ENCODE measurements at regions not wholly inside any gene's neighbourhood (a gene's known extent, or its start where the extent isn't known, plus 50 kb on each side); places are given as distances from the start of the nearest gene placed in this dataset.

DNA sequence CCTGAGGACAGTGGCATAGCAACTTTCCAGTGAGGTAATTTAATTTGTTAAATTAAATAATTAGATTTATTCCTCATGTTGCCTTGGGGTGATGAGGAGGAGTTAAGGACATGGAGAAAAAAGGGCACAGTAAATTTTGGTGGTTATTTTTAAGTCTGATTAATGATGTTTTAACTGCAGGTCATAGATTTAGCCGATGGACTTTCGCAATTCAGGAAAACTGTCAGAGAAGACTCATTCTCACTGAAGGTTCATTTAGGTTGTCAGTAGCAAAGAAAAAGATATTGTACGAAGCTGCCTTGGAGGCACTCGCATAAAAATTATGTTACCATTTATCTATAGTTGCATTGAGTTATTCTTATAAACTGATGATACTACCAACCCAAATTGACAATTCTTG is 164.2 kb upstream of the PITX2 start:
- H3K4me3 Mint-ChIP-seq (ENCODE audit: low read depth): no peak overlapping the region
- H3K4me1 Mint-ChIP-seq (ENCODE audit: low read depth): peaks cover 2% of the 10 kb centered on the region
- intact Hi-C loops (cut with micrococcal nuclease): no loop called here
- no peak for DNase-seq (ENCODE audit: low spot score)
- no peaks in the 10 kb centered on the region for H3K36me3 Mint-ChIP-seq (ENCODE audit: low read depth)
- H3K9me3 Mint-ChIP-seq: no peaks in the 10 kb centered on the region
- H3K27ac Mint-ChIP-seq: no peak overlapping the region
- no peaks in the 10 kb centered on the region for H3K27me3 Mint-ChIP-seq (ENCODE audit: low read depth)

DNA sequence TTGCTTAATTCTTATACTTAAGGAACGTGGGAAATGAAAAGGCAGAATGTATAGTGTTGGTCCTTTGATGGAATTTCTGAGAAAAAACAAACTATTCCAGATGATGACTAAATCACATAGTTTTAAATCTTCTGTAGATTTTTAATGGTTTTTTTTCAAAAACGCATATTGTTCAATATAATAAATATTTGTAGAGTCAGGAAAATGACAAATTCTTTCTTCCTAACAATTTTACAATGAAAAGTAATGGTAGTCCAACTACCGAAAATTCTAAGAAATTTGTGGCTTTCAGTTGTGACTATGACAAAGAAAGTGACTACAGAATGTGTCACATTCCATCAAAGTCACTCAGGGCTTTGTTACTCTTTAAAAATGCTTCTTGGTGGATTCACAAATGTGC is 164.8 kb upstream of the PITX2 start:
- no peak for DNase-seq (ENCODE audit: low spot score)
- intact Hi-C loops (cut with micrococcal nuclease): no loop called here
- Mint-ChIP-seq H3K4me3 (ENCODE audit: low read depth) (no peak overlapping the region), H3K9me3 (no peaks in the 10 kb centered on the region), H3K27ac (no peak overlapping the region), H3K27me3 (ENCODE audit: low read depth) (no peaks in the 10 kb centered on the region), H3K4me1 (ENCODE audit: low read depth) (peaks cover 2% of the 10 kb centered on the region), H3K36me3 (ENCODE audit: low read depth) (no peaks in the 10 kb centered on the region)

DNA sequence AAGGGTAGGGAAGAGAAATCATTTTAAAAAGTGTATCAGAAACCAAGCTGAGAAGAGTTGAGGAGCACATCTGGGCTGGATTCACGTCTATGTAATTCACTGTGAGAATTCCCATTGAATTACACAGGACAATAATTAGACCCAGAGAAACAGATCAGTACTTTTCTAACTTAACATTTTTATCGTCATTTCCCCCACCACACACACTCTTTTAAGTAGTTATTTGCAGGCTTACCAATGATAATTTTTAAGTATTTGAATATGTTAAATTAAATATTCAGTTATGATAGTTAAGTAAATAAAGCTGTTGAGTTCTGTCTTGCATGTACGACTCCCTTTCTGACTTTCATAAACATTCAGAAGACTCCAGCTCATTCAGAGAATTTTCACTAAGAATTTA is 165.4 kb upstream of the PITX2 start:
- intact Hi-C loops (cut with micrococcal nuclease): no loop called here
- peaks cover 2% of the 10 kb centered on the region for H3K4me1 Mint-ChIP-seq (ENCODE audit: low read depth)

DNA sequence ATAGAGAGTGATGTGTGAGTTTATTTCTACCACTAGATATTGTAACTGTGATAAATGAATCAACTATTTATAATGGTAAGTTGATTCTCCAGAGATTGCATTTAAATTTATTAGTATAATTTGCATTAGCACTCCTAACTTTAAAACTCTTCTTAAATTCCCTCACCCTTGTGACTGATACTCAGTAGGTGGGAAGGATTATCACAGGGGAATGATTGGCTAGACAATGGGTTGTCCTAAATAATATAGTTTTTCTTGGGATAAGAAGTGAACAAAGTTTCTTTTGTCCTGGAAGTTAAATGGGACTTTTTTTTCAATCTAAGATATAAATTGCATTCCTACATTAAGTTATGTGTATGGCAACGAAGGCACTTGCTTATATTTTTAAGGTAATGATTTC is 169.2 kb upstream of the PITX2 start:
- H3K36me3 Mint-ChIP-seq (ENCODE audit: low read depth): no peaks in the 10 kb centered on the region
- no peaks in the 10 kb centered on the region for H3K27me3 Mint-ChIP-seq (ENCODE audit: low read depth)
- H3K4me3 Mint-ChIP-seq (ENCODE audit: low read depth): no peak overlapping the region
- no peak overlapping the region for H3K27ac Mint-ChIP-seq
- no peaks in the 10 kb centered on the region for H3K9me3 Mint-ChIP-seq
- intact Hi-C loops (cut with micrococcal nuclease): no loop called here
- DNase-seq (ENCODE audit: low spot score): no peak
- peaks cover 2% of the 10 kb centered on the region for H3K4me1 Mint-ChIP-seq (ENCODE audit: low read depth)

More for the DNA sequence above, 165.4 kb upstream of the PITX2 start:
- H3K36me3 Mint-ChIP-seq (ENCODE audit: low read depth): no peaks in the 10 kb centered on the region
- no peak overlapping the region for H3K4me3 Mint-ChIP-seq (ENCODE audit: low read depth)
- H3K9me3 Mint-ChIP-seq: no peaks in the 10 kb centered on the region
- no peaks in the 10 kb centered on the region for H3K27me3 Mint-ChIP-seq (ENCODE audit: low read depth)
- DNase-seq (ENCODE audit: low spot score): no peak
- no peak overlapping the region for H3K27ac Mint-ChIP-seq

DNA sequence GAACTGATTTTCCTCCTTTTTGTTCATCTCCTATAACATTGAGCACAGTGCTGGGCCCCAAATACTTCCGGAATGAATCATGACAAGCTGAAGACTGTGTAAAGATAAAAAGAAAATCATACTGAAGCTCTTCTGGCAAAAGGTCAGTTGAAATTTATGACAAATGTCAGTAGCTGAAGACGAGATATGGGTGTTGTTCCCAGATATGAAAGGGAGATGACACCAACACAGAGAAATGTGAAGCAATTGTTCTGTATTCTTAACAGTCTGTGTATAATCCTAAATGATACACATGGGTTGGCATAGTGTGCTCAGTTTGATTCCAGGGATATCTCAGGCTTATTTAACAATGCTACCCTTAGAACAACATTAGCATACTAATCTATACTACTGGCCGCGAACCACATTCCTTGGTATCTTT is 170.5 kb upstream of the PITX2 start:
- Mint-ChIP-seq H3K4me1 (ENCODE audit: low read depth) (no peaks in the 10 kb centered on the region), H3K27me3 (ENCODE audit: low read depth) (no peaks in the 10 kb centered on the region), H3K9me3 (no peaks in the 10 kb centered on the region), H3K27ac (no peak overlapping the region), H3K4me3 (ENCODE audit: low read depth) (no peak overlapping the region), H3K36me3 (ENCODE audit: low read depth) (no peaks in the 10 kb centered on the region)
- intact Hi-C loops (cut with micrococcal nuclease): no loop called here
- no peak for DNase-seq (ENCODE audit: low spot score)

DNA sequence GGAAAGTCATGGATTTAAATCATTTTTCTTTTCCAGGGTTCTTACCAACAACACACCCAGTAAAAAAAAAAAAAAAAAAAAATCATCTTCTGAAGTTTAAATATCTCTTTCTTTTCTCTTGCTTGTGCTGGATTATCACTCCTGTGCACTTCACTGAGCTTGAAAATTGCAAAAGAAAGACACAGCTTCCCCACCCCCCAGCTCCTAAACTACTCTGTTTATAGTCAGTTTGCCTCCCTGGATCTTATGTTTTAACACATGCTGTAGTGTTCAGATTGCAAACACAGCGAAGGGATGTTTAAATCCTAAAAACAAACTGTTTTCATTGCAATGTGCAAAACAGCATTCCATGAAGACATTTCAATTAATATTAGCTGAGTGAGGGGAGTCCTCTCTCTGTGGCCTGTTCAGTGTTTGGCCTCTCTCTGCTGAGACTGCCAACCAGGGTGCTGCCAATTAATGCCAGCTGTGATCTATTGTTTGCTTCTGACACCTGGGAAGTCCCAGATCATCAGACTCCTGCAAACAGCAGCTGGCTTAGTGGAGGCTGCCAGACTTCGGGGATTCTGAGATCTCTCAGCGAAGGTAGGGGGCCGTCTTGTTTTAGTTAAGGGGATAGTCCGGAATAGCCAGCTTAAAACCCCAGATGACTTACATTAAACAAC is 171.1 kb upstream of the PITX2 start:
- Mint-ChIP-seq H3K27ac (no peak overlapping the region), H3K4me1 (ENCODE audit: low read depth) (no peaks in the 10 kb centered on the region), H3K4me3 (ENCODE audit: low read depth) (no peak overlapping the region), H3K9me3 (no peaks in the 10 kb centered on the region), H3K36me3 (ENCODE audit: low read depth) (no peaks in the 10 kb centered on the region), H3K27me3 (ENCODE audit: low read depth) (no peaks in the 10 kb centered on the region)
- intact Hi-C loops (cut with micrococcal nuclease): no loop called here
- DNase-seq (ENCODE audit: low spot score): no peak

DNA sequence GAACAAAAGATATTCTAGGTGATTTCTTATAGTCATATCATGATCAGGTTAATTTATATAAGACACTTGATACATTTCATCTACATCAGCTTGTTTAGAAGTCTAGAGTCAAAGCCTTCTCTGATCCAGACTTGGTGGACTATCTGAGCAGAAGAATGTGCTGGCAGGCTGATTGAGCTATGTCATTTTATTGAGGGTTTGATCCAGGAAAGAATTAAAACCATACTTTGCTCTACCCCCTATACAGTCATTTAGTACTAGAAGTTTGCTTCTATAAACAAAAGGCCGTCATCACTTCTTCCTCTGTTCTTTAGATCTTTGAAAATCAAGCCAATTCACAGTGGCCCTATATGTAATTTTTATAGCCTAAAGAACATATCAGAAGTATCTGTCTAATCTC is 173.1 kb upstream of the PITX2 start:
- Mint-ChIP-seq H3K4me1 (ENCODE audit: low read depth) (no peaks in the 10 kb centered on the region), H3K27ac (no peak overlapping the region), H3K27me3 (ENCODE audit: low read depth) (no peaks in the 10 kb centered on the region), H3K9me3 (no peaks in the 10 kb centered on the region), H3K36me3 (ENCODE audit: low read depth) (no peaks in the 10 kb centered on the region), H3K4me3 (ENCODE audit: low read depth) (no peak overlapping the region)
- intact Hi-C loops (cut with micrococcal nuclease): no loop called here
- DNase-seq (ENCODE audit: low spot score): no peak

DNA sequence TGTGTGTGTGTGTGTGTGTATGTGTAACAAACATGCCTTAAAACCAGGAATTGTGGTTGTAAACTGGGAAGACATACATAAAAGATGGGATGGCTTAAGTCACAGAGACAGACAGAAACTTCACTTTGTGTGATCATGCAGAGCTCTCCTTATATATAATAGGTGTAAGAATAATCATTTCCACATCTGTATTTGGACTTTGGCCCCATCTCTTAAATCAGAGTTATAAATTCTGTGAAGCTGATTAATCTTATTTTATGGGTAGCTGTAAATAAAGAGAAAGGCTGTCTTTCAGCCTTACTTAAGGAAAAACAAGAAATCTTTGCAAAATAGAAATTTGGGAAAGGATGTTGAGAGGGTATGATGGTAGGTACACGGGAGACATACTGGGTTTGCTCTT is 174.6 kb upstream of the PITX2 start:
- H3K4me3 Mint-ChIP-seq (ENCODE audit: low read depth): no peak overlapping the region
- no peaks in the 10 kb centered on the region for H3K9me3 Mint-ChIP-seq
- H3K36me3 Mint-ChIP-seq (ENCODE audit: low read depth): no peaks in the 10 kb centered on the region
- H3K27me3 Mint-ChIP-seq (ENCODE audit: low read depth): no peaks in the 10 kb centered on the region
- H3K27ac Mint-ChIP-seq: no peak overlapping the region
- DNase-seq (ENCODE audit: low spot score): no peak
- intact Hi-C loops (cut with micrococcal nuclease): no loop called here
- H3K4me1 Mint-ChIP-seq (ENCODE audit: low read depth): no peaks in the 10 kb centered on the region

DNA sequence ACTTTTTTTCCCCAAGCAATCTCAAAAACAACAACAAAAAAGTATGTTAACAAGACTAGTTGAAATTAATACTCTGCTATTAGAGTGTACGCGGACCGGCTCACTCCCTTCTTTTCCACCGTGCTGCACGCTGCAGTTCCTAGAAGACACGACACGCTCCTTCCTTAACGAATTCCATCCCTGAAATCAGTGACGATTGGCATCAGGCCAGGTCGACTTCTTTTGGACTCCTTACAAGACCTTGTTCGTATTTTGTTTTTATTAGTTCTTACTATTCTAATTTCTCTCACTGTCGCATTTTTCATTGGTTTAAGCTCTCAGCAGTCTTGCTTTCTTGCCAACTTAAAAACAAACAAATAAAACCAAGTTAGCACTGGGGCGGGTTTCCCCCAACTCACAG is 175.8 kb upstream of the PITX2 start:
- Mint-ChIP-seq H3K27ac (no peak overlapping the region), H3K4me3 (ENCODE audit: low read depth) (no peak overlapping the region), H3K4me1 (ENCODE audit: low read depth) (no peaks in the 10 kb centered on the region), H3K36me3 (ENCODE audit: low read depth) (no peaks in the 10 kb centered on the region), H3K27me3 (ENCODE audit: low read depth) (no peaks in the 10 kb centered on the region), H3K9me3 (no peaks in the 10 kb centered on the region)
- intact Hi-C loops (cut with micrococcal nuclease): no loop called here
- DNase-seq (ENCODE audit: low spot score): no peak

DNA sequence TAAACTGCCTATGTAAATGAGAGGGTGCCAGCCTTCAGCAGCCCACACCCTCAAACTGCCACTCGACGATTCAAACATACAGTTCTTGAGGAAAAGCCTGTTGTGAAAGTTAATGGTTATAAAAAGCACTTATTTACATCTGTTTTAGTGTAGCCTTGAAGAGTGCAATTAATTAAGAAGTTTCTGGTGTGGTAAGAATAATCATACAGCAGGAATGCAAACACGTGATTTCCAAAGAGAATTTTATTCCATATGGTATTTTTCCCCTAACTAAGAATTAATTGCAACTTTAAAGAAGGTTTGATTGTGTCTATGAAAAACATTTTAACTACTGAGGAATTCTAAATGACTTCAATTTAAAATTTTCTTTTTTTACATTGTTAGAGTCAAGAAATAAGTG is 176.3 kb upstream of the PITX2 start:
- Mint-ChIP-seq H3K27me3 (ENCODE audit: low read depth) (no peaks in the 10 kb centered on the region), H3K36me3 (ENCODE audit: low read depth) (no peaks in the 10 kb centered on the region), H3K9me3 (no peaks in the 10 kb centered on the region), H3K4me3 (ENCODE audit: low read depth) (no peak overlapping the region), H3K27ac (no peak overlapping the region), H3K4me1 (ENCODE audit: low read depth) (no peaks in the 10 kb centered on the region)
- no peak for DNase-seq (ENCODE audit: low spot score)
- intact Hi-C loops (cut with micrococcal nuclease): no loop called here

DNA sequence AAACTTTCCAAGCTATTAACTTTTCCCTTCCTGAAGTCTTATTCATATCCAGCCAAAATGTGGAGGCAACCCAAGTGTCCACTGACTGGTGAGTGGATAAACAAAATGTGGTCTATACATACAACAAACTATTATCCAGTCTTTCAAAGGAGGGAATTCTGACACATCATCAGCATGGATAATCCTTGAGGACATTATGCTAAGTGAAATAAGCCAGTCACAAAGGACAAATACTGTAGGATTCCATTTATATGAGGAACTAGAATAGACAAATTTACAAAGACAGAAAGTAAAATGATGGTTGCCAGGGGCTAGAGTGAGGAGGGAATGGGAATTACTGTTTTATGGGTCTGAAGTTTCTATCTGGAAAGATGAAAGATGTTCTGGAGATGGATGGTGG is 178.7 kb upstream of the PITX2 start:
- Mint-ChIP-seq H3K27ac (no peak overlapping the region), H3K9me3 (no peaks in the 10 kb centered on the region), H3K36me3 (ENCODE audit: low read depth) (no peaks in the 10 kb centered on the region), H3K4me1 (ENCODE audit: low read depth) (no peaks in the 10 kb centered on the region), H3K27me3 (ENCODE audit: low read depth) (no peaks in the 10 kb centered on the region), H3K4me3 (ENCODE audit: low read depth) (no peak overlapping the region)
- DNase-seq (ENCODE audit: low spot score): no peak
- intact Hi-C loops (cut with micrococcal nuclease): no loop called here

DNA sequence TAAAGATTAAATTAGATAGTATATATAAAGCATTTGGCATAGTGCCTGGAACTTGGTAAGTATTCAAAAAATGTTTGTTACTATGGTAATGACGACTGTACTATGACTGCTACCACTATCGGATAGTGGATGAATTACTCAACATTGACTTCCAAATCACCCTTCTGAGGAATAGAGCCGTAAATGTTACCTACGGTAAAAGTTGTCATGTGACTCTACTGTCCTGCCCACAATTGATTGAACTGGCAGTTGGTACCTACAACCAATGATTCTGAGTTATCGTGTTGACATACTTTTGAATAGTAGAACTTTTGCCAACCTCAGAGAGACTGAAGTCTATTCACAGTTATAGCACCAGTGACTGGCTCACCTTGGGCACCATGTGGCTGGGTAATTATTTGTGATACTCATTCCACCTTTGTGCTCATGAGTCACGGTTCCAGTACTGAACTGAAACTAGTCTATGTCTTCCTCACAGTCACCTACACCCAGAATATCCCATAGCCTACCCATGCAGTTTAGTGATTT is 185.5 kb upstream of the PITX2 start:
- H3K27ac Mint-ChIP-seq: no peak overlapping the region
- no peaks in the 10 kb centered on the region for H3K4me1 Mint-ChIP-seq (ENCODE audit: low read depth)
- H3K27me3 Mint-ChIP-seq (ENCODE audit: low read depth): no peaks in the 10 kb centered on the region
- intact Hi-C loops (cut with micrococcal nuclease): no loop called here
- H3K9me3 Mint-ChIP-seq: no peaks in the 10 kb centered on the region
- no peak overlapping the region for H3K4me3 Mint-ChIP-seq (ENCODE audit: low read depth)
- no peaks in the 10 kb centered on the region for H3K36me3 Mint-ChIP-seq (ENCODE audit: low read depth)
- no peak for DNase-seq (ENCODE audit: low spot score)

DNA sequence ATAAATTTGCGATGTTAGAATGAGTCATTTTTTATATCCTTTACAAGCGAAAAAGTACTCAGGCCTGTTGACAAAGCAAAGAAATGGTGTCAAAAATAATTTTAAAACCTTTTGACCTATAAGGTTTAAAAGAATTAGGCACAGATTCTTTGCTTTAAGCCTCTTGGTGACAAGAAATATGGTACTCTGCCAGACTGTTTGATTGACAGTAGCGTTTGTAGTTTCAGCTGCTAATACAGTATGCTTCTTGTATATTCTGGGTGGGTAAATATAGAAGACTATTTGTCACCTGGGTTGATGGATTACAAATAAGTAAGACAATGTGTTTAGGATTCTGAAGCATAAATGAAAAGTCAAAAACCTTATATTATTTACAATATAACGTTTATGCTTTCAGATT is 193.1 kb upstream of the PITX2 start:
- H3K4me3 Mint-ChIP-seq (ENCODE audit: low read depth): no peak overlapping the region
- DNase-seq (ENCODE audit: low spot score): no peak
- H3K9me3 Mint-ChIP-seq: no peaks in the 10 kb centered on the region
- H3K27ac Mint-ChIP-seq: no peak overlapping the region
- no peaks in the 10 kb centered on the region for H3K27me3 Mint-ChIP-seq (ENCODE audit: low read depth)
- intact Hi-C loops (cut with micrococcal nuclease): no loop called here
- no peaks in the 10 kb centered on the region for H3K4me1 Mint-ChIP-seq (ENCODE audit: low read depth)
- H3K36me3 Mint-ChIP-seq (ENCODE audit: low read depth): no peaks in the 10 kb centered on the region

DNA sequence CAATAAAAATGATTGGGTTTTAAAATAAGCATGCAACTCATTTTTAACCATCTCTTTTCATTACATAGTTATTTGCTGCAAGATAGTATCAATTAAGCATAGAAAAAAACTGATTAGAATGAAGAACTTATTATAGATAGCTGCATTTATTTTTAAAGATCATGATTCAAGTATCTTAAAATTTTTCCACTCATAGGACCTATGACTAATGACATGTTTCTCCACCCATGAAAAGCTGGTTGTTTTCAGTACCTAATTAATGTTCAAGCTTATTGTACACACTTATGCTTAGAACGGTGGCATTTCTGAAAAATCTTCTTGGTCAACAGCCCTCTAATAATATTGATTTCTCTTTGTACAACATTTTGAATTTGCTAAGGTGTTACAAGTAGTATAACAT is 193.5 kb upstream of the PITX2 start:
- Mint-ChIP-seq H3K9me3 (no peaks in the 10 kb centered on the region), H3K27me3 (ENCODE audit: low read depth) (no peaks in the 10 kb centered on the region), H3K36me3 (ENCODE audit: low read depth) (no peaks in the 10 kb centered on the region), H3K27ac (no peak overlapping the region), H3K4me3 (ENCODE audit: low read depth) (no peak overlapping the region), H3K4me1 (ENCODE audit: low read depth) (no peaks in the 10 kb centered on the region)
- intact Hi-C loops (cut with micrococcal nuclease): no loop called here
- no peak for DNase-seq (ENCODE audit: low spot score)

Measured in activated T-helper 2 cell treated with anti-CD3 and anti-CD28 coated beads, Interferon-gamma antibody, Interleukin-2, Interleukin-4, amounts not matched to agents 10 μg/mL and 5 μg/mL and 100 μg/mL, durations not matched to agents 14 hours and 24 hours and 36 hours (primary cell).